HL-60/S4 treated with phorbol 12-myristate 13-acetate at 8.2 ng/mL for 4 days and 3 days (cell line): ENCODE measurements at regions not wholly inside any gene's neighbourhood (a gene's known extent, or its start where the extent isn't known, plus 50 kb on each side); places are given as distances from the start of the nearest gene placed in this dataset.

ENCODE experiments used
- in situ Hi-C: fragments of 300-500 bp; cut with MboI; formaldehyde crosslinking; loops from 2 replicates; pipeline ENCODE4 v1.15.0; 2022; ENCODE audit warnings: low sequenced_read_pairs

DNA sequence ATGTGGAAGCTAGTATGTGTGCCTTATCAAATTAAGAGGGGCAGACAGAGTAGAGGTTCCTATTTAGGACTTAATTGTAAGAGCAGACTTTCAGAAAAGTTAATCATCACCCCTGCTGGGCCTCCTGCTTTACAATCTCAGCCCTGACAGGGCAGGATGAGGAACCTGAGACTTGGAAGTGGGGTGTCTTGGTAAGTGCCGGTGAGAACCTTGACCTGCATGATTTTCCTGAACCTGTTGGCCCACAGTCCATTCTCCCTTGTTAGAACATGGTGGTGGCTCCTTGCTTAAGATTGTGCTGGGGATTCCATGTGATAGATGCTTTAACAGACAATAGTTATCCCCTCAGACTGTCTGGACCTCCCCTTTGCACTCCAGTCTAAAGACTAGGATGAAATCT lies 141.7 kb upstream of the TMEM72 start:
- in situ Hi-C loops, result no loop called here

DNA sequence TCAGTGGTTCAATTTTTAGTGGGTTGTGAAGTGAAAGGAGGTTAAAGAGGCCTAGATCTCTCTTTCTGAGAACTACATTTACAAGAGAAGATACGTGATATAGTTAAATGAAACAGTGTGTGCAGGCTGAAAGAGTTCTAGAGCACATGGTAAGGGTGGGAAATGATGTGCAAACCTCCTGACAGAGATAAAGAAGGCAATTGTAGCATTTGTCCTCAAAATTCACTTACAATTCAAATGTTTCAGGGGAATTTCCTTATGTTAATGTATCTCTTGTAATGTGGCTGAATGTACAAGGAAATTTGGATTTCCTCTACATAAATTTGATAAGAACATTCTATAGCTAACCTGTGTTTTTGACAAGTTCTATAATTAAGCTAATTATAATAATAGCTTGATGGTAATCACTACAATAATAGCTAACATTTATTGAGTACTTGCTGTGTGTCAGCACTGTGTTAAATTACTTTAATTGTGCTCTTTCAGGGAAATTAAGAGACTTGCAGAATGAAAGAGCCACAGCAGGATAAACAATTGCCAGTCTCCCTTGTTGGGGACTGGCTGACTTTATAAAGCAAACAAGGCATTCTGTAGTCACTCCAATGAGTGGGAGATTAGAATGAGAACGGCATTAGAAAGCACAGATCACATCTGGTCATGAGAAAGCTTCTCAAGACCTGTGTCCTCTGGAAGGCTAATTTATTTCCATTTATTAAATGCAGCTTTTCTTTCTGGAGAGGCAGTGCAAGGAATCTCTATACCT lies 139.7 kb upstream of the TMEM72 start:
- in situ Hi-C loops, result no loop called here

- in situ Hi-C loops, result no loop called here
These were observed 137.6 kb upstream of the TMEM72 start for GRCh38 chr10:44773565-44773964.

DNA sequence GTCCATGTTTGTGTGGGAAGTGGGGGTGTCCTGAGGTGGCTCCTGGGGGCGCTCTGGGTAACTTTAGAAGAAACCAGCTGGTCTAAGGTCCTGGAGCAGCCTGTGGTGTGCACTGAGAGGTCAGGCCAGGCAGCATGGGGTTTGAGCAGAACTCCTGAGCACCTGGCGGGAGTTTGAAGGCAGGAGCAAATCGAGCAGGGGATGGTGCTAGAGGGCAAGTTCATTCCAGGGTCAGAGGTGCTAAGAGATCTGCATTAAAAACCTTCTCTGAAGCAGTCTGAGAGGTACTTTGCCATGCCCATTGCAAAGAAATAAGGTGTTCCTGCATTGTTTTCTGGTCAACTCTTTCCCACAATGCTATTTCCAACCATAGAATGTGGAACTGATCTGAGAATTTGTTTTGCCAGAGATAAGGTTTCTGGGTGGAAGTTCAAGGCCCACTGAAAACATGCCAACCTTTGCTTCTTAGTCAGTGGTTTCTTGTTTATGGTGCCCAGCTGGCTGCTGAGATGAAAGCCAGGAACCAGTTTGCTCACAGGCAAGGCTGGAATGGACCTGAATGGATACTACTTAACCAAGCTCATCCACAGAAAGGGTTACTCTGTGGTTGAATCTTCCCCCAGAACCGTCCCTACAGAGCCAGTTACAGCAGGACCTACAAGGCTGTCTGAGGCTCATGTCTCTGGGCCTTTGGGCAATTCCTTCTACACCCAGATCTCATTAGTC lies 136.3 kb upstream of the TMEM72 start:
- in situ Hi-C loops, result no loop called here

DNA sequence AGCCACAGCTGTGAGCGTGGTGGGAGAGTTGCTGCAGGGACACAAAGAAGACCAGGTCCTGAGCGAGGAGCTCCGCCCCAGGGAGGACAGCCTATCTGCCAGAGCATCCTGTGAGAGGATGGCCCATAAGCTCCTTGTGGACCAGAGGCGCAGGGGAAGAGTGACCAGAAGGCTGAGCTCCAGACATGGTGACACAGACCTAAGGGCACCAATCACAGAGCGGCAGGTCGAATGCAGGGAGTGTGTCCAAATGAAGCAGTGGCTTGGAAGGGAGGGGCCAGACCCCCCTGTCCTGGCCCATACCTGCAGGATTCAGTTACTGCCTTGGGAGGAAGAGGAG lies 135.8 kb upstream of the TMEM72 start:
- in situ Hi-C loops, result no loop called here

GRCh38 chr10:44776181-44776580 lies 135.0 kb upstream of the TMEM72 start:
- in situ Hi-C loops, result no loop called here

- in situ Hi-C loops, result no loop called here
These were observed 131.6 kb upstream of the TMEM72 start for GRCh38 chr10:44779511-44779910.

DNA sequence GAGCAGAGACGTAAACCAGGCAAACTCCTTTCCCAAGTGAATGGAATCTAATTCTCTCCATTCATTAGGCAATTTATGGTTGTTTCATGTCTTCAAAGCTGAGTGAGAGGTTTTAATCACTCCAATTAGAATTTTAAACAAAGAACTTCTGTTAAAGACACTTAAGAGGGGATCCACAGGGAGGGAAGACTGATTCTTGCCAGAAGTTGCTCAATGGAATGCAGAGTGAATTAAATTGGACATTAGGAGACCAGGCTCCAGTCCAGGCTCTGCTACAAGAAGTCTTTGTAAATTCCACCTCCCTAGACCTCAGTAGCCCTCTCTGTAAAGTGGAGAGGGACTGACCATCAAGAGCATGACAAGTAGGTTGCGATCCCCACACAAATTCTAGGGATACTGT lies 130.7 kb upstream of the TMEM72 start:
- in situ Hi-C loops, result no loop called here

- in situ Hi-C loops, result no loop called here
These were observed 130.0 kb upstream of the TMEM72 start for GRCh38 chr10:44781131-44781530.

DNA sequence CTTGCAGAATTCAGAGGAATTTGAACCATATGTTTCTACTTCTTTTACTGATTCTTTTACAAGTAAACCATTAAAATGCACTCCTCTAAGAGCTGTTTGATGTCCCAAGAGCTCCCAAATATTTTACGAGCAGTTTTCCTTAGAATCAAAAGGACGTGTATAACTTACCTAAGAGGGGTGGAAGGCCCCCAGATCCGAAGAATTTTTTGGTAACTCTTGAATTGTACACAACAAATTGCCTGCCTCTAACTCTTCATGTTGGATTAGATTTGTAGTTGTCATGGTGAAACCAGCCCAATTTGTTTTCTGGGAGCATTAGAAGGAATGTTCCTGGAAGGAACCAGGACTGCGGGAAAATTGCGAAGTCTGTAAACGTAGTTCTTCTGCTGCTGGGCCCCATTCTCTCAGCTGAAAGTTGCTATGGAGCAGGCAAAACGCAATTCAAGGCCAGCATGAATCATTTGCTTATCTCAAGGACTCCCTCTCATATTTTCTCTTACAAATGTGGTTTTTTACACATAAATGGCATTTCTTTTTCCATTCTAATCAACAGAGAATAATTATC lies 124.8 kb upstream of the TMEM72 start:
- in situ Hi-C loops, result no loop called here

DNA sequence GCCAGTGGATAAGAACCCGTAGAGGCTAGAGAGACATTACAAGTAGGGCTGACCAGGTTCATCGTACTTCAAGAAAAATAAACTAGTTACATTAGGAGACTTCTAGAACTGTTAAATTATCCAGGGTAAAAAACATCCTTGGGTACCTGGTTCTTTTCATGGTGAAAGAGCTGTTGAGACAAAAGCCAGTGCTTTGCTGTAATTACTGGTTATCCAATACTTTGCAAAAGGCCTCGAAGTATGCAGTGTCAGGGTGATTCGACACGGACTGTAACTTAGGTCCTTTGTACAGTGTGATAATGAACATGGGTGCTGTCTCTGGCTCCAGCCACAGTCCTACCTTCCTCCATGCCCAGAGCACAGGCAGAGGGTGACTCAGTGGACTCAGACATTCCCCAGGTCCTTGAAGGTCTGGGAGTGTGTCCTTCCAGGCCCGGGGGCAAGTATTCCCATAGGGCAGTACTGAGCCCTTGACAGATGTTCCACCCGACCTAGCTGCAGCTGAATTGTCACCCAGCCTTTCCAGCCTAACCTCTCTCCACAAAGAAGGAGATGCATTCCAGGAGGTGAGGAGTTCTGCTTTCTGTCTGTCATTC lies 123.6 kb upstream of the TMEM72 start:
- in situ Hi-C loops, result no loop called here

DNA sequence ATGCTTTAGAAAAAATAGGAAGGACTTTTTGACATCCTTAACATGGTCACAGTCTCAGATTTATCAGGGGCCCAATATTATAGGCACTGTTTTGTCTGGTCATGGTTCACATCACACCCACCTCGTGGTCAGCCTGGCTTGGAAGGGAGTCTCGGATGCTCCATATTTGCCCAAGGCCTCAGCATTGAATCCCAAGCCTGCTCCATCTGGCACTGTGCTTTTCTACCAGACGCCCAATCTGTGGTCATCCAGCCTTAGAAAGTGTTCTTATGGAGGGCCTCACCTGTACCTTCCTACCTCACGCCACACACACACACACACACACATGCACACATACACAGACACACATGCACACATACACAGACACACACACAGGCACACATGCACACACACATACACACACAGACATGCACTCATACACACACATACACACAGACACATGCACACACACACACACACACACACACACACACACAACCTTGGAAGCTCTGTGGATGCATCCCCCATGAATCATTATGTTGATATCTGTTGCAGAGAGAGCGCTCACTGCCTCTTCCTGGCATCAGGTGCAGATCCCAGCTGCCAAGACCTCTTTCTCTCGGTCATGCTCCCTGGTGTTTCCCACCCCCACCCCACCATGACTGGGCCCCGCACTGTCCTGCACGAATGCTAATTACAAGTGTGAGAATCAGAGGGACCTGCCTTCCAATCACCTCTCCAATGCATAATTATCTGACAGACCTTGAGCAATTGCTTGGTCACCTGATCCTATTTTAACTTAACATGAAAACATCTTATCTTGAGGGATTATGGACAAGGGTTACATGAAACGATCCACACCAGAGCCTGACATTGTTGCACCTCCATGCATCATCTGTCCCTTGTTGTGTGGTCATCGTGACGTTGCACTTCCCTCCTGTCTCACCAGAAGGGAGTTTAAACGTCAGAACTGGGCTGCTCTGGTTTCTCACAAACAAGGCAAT lies 122.7 kb upstream of the TMEM72 start:
- in situ Hi-C loops, result no loop called here

- in situ Hi-C loops, result no loop called here
These were observed 118.9 kb upstream of the TMEM72 start for GRCh38 chr10:44792119-44792775.

- in situ Hi-C loops, result no loop called here
These were observed 111.2 kb upstream of the TMEM72 start for GRCh38 chr10:44799966-44800365.

- in situ Hi-C loops, result no loop called here
These were observed 109.5 kb upstream of the TMEM72 start for GRCh38 chr10:44801383-44802327.

GRCh38 chr10:44803862-44804261 lies 107.3 kb upstream of the TMEM72 start:
- in situ Hi-C loops, result no loop called here

DNA sequence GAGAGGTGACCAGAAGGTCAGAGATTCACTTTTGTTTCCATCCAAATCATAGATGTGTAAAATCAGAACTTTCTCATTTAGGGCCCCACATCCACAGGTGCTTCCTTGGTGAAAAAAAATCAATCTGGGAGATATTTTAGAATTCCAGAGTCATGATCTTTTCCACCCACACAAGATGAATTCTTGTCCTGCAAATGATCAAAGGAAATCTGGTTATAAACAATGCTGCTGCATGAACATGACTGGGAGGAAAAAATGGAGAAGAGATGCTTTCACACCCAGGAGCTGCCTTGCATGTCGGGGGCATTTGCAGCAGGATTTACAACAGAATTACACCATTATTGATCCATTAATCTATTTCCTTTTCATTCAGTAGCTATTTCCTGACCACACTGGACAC lies 106.5 kb upstream of the TMEM72 start:
- in situ Hi-C loops, result no loop called here

GRCh38 chr10:44805466-44806210 lies 105.5 kb upstream of the TMEM72 start:
- in situ Hi-C loops, result no loop called here
